ENCODE measurements at regions not wholly inside any gene's neighbourhood (a gene's known extent, or its start where the extent isn't known, plus 50 kb on each side); places are given as distances from the start of the nearest gene placed in this dataset.

DNA sequence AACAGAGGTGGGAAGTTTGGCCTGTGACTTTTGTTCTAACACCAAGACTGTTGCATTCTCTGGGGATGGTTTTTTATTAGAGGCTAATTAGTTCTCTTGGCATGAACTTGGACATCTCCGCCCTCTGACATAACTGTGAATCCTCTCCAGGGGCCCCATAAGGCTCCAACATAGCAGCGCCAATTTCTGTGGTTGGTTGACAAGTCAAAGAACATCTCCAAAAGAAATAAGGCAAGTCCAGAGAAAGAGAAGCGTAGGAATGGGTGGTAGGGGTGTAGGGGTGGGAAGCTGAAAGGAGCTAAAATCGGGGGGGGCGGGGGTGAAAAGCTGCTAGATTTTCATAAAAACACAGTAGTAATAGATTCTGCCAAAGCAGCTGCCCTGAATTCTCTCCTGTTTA lies 81.0 kb upstream of the DAB2 start:
- no peak overlapping the region for H3K27ac ChIP-seq
- no peak for TF ChIP-seq ZFX (IDR thresholded peaks at IDR 0.05)
- TF ChIP-seq, protein P1, sequence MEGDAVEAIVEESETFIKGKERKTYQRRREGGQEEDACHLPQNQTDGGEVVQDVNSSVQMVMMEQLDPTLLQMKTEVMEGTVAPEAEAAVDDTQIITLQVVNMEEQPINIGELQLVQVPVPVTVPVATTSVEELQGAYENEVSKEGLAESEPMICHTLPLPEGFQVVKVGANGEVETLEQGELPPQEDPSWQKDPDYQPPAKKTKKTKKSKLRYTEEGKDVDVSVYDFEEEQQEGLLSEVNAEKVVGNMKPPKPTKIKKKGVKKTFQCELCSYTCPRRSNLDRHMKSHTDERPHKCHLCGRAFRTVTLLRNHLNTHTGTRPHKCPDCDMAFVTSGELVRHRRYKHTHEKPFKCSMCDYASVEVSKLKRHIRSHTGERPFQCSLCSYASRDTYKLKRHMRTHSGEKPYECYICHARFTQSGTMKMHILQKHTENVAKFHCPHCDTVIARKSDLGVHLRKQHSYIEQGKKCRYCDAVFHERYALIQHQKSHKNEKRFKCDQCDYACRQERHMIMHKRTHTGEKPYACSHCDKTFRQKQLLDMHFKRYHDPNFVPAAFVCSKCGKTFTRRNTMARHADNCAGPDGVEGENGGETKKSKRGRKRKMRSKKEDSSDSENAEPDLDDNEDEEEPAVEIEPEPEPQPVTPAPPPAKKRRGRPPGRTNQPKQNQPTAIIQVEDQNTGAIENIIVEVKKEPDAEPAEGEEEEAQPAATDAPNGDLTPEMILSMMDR (conservative IDR thresholded peaks at IDR 0.05), result no peak

DNA sequence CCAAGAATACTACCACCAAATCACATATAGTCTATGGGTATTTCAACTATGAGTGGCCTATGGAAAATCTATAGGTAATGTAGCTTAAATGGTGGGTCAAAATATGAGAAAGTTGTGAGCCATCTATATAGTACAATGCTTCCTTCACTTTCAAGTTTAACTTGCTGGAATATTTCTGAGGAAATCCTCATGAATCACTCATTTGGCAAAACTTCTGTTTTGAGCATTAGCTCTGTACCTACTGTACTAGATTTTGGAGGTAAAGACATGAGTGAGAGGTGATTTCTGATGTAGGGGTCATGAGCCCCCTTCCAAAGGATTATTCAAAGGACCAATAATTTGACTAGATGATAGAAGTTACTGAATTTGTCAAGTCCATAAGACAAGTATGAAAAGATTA lies 80.6 kb upstream of the DAB2 start:
- TF ChIP-seq ZFX (IDR thresholded peaks at IDR 0.05), result no peak
- TF ChIP-seq, protein P1 (conservative IDR thresholded peaks at IDR 0.05), result no peak
- no peak overlapping the region for H3K27ac ChIP-seq

DNA sequence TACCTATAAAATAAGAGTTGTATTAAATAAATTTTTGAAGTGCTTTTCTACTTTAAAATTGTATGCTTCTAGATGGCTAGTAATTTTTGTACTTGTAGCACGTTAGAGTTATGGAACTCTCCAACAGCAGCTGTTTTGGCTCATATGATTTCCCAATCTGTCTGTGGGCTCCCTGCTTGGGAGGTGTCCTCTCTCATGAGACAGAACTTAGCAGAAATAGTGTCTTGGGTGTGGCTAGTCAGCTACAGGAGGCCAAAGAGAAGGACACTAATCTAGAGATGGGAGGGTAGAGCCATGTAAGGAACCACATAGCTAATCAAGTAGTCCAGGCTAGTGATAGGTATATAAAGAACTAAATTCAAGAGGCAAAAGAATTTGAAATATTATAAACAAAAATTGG lies 78.4 kb upstream of the DAB2 start:
- TF ChIP-seq, protein P1 (conservative IDR thresholded peaks at IDR 0.05), result no peak
- no peak for TF ChIP-seq ZFX (IDR thresholded peaks at IDR 0.05)

DNA sequence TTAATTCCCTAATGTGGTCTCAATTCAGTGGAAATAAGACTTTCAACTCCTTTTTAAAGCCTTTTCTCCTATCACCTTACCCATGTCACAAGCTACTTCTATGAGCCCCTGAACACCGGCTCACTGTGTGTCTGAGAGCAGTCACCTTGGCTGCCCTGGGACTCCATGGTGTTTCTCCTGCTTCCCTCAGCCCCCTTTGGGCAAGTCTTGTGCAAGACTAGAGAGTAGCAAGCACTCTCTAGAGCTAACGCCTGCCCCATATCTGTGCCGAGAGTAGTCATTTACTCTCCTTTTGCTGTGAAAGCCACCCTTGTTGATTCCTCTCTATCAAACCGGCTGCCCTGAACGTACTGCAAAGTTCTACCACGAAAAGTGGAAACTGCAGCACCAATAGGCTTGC lies 77.9 kb upstream of the DAB2 start:
- no peak for TF ChIP-seq ZFX (IDR thresholded peaks at IDR 0.05)
- TF ChIP-seq, protein P1 (conservative IDR thresholded peaks at IDR 0.05), result no peak
- no peak overlapping the region for H3K27ac ChIP-seq

More for the DNA sequence above, 78.4 kb upstream of the DAB2 start:
- H3K27ac ChIP-seq, result no peak overlapping the region

DNA sequence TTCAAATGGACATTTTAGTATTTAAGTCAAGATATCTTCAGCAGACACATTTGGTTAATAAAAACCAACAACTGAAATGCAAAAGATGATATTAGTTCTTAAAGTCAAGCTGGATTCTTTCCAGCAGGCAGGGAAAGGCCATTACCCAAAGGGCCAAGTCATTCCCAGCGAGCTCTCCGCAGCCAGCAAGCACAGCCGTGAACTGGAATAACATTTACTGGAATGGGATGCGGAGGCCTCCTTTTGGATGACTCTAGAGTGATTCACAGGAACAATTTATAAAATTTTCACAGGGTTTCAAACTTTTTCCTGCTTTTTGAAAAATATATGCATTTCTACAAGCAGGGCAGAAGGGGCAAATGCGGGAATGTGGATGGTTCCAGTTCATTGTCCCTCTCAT lies 76.6 kb upstream of the DAB2 start:
- H3K27ac ChIP-seq, result no peak overlapping the region
- TF ChIP-seq, protein P1 (conservative IDR thresholded peaks at IDR 0.05), result no peak
- TF ChIP-seq ZFX (IDR thresholded peaks at IDR 0.05), result no peak

DNA sequence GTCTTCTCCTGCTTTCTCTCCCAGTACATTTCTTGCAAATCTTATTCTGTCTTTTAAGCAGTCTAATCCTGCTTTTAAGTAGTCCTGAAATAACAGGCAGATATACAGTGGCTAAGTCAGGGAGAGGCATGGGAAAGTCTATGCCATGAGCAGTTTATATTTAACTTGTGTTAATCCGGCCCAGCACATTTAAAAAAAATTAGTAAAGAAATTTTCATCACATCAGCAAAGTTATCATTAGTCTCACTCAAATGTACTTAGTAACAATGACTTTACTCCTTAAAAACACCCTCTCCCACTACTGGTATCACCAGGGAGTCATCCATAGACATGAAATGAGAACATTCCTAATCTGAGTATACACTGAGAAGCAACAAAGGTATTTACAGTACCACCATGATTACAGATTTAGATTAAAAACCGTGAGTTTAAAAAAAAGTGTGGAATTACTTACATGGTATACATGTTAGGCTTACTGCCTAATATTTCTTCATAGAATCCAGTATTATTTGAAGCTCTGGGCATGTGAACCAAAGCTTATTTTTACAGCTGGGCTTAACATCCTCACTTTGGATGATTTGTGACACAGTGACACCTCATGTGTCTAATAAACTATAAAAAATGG lies 75.9 kb upstream of the DAB2 start:
- no peak for TF ChIP-seq ZFX (IDR thresholded peaks at IDR 0.05)
- TF ChIP-seq, protein P1 (conservative IDR thresholded peaks at IDR 0.05), result no peak
- no peak overlapping the region for H3K27ac ChIP-seq

DNA sequence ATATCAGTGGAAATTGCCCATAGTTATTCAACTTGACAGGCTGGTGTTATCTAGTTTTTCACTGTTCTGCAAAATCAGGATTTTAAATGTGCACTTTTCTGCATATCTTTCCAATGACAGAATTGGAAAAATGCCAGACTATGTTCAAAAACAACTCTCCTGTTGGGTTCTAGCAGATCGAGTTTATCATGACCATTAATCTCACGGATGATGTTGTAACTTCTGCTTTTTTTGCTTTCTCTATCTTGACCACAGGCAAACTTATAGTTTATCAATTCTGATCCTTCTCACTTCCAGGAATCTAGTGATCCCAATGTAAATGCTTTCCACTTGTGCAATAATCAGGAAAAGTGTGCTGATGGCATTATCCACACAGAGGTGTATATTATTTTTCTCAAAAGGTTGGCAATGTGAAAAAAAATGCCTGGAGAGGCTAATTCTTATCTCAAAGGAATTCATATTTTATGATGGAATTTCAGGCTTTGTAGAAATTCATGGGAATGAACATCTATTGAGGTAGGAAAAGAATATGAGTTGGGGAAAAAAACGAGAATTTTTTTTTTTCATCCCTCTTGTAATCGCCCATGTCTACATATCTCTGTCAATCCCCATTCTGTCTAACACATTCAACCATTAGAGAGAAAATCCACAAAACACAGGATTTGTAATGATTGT lies 73.6 kb upstream of the DAB2 start:
- H3K27ac ChIP-seq, result no peak overlapping the region
- TF ChIP-seq, protein P1 (conservative IDR thresholded peaks at IDR 0.05), result no peak
- TF ChIP-seq ZFX (IDR thresholded peaks at IDR 0.05), result no peak
